Smooth muscle cell (in vitro differentiated cells): ENCODE measurements at regions not wholly inside any gene's neighbourhood (a gene's known extent, or its start where the extent isn't known, plus 50 kb on each side); places are given as distances from the start of the nearest gene placed in this dataset.

Experiments used
- DNase-seq: peaks from one replicate; lab custom pipeline; 2025; ENCODE audit not compliant: unreplicated experiment; lab: John Stamatoyannopoulos, UW
- H2AFZ ChIP-seq: fragments of 200-600 bp; sonication (generic); 2 replicates; pipeline ENCODE4 v1.6.0; 2016; ENCODE audit warnings: antibody characterized with exemption, low read depth, mild to moderate bottlenecking
- H3F3A ChIP-seq: fragments of 200-600 bp; sonication (generic); 2 replicates; pipeline ENCODE4 v1.6.0; 2017; ENCODE audit warnings: antibody characterized with exemption, low read depth
- H3K27ac ChIP-seq: fragments of 200-600 bp; sonication (generic); 2 replicates; pipeline ENCODE4 v1.5.1; 2016; ENCODE audit warnings: low read depth, mild to moderate bottlenecking
- H3K27me3 ChIP-seq: fragments of 200-600 bp; sonication (generic); 2 replicates; pipeline ENCODE4 v1.6.1; 2016; ENCODE audit warnings: low read depth, mild to moderate bottlenecking
- H3K36me3 ChIP-seq: fragments of 200-600 bp; sonication (generic); 2 replicates; pipeline ENCODE4 v1.5.1; 2016; ENCODE audit warnings: low read depth
- H3K4me1 ChIP-seq: fragments of 200-600 bp; sonication (generic); 2 replicates; pipeline ENCODE4 v1.5.1; 2016; ENCODE audit warnings: low read depth
- H3K4me2 ChIP-seq: fragments of 200-600 bp; sonication (generic); 2 replicates; pipeline ENCODE4 v1.6.0; 2016; ENCODE audit warnings: mild to moderate bottlenecking
- H3K4me3 ChIP-seq: fragments of 200-600 bp; sonication (generic); 2 replicates; pipeline ENCODE4 v1.5.1; 2016; ENCODE audit warnings: mild to moderate bottlenecking
- H3K79me2 ChIP-seq: fragments of 200-600 bp; sonication (generic); 2 replicates; pipeline ENCODE4 v1.6.0; 2016; ENCODE audit warnings: low read depth, mild to moderate bottlenecking
- H3K9ac ChIP-seq: fragments of 200-600 bp; sonication (generic); 2 replicates; pipeline ENCODE4 v1.6.0; 2016; ENCODE audit warnings: low read depth
- H3K9me3 ChIP-seq: fragments of 200-600 bp; sonication (generic); replicated peaks from 2 replicates; pipeline ENCODE4 v1.5.1; 2016; ENCODE audit warnings: low read depth
- H4K20me1 ChIP-seq: fragments of 200-600 bp; sonication (generic); 2 replicates; pipeline ENCODE4 v1.6.0; 2016; ENCODE audit warnings: low read depth
- CTCF ChIP-seq: fragments of 200-600 bp; sonication (generic); IDR thresholded peaks from 2 replicates; pipeline ENCODE4 v1.5.1; 2017; ENCODE audit warnings: borderline replicate concordance, mild to moderate bottlenecking, antibody characterized with exemption; ENCODE audit not compliant: insufficient read depth, poor library complexity, severe bottlenecking
- WGBS: methylation state at CpG from one replicate; pipeline ENCODE4 v1.1.7; 2016; ENCODE audit warnings: low lambda C conversion rate; 5-methylcytosine and 5-hydroxymethylcytosine counted together

- H3K4me2 ChIP-seq = no peak overlapping the region
- H3F3A ChIP-seq = no peaks in the 10 kb centered on the region
- no peaks in the 10 kb centered on the region for H3K27me3 ChIP-seq
- no peak overlapping the region for H2AFZ ChIP-seq
- no peak overlapping the region for H3K4me3 ChIP-seq
- H3K4me1 ChIP-seq = no peaks in the 10 kb centered on the region
- H3K9me3 ChIP-seq = no peaks in the 10 kb centered on the region
- H3K36me3 ChIP-seq = no peaks in the 10 kb centered on the region
- H3K27ac ChIP-seq = no peak overlapping the region
- no peak overlapping the region for H3K9ac ChIP-seq
- H4K20me1 ChIP-seq = no peaks in the 10 kb centered on the region
- TF ChIP-seq CTCF = no peak
- H3K79me2 ChIP-seq = no peaks in the 10 kb centered on the region
- no peak for DNase-seq
- WGBS = 93% methylated on average over 8 of the region's 8 CpGs
Observed at GRCh38 chr21:41623945-41624344, 116.0 kb upstream of the TMPRSS2 start.

GRCh38 chr21:41622831-41623548 is 115.0 kb upstream of the TMPRSS2 start:
- Histone ChIP-seq H3K9ac (no peak overlapping the region), H2AFZ (no peak overlapping the region)
- 64% methylated on average over 26 of the region's 26 CpGs for WGBS

GRCh38 chr21:41622201-41622600 is 114.2 kb upstream of the TMPRSS2 start:
- H3K27me3 ChIP-seq = no peaks in the 10 kb centered on the region
- no peak overlapping the region for H2AFZ ChIP-seq
- no peak overlapping the region for H3K4me2 ChIP-seq
- no peaks in the 10 kb centered on the region for H3K4me1 ChIP-seq
- no peak overlapping the region for H3K4me3 ChIP-seq
- no peaks in the 10 kb centered on the region for H3K9me3 ChIP-seq
- H3K27ac ChIP-seq = no peak overlapping the region
- H4K20me1 ChIP-seq = no peaks in the 10 kb centered on the region
- no peak for TF ChIP-seq CTCF
- H3F3A ChIP-seq = no peaks in the 10 kb centered on the region
- H3K79me2 ChIP-seq = no peaks in the 10 kb centered on the region
- WGBS = 91% methylated on average over 10 of the region's 10 CpGs
- no peak for DNase-seq
- no peak overlapping the region for H3K9ac ChIP-seq
- H3K36me3 ChIP-seq = no peaks in the 10 kb centered on the region

More at GRCh38 chr21:41622831-41623548, 115.0 kb upstream of the TMPRSS2 start:
- Histone ChIP-seq H3K79me2 (no peaks in the 10 kb centered on the region), H3K27ac (no peak overlapping the region), H3K36me3 (no peaks in the 10 kb centered on the region), H3F3A (no peaks in the 10 kb centered on the region), H3K9me3 (no peaks in the 10 kb centered on the region), H3K4me3 (no peak overlapping the region), H3K27me3 (no peaks in the 10 kb centered on the region), H3K4me2 (no peak overlapping the region), H4K20me1 (no peaks in the 10 kb centered on the region), H3K4me1 (no peaks in the 10 kb centered on the region)
- no peak for DNase-seq
- no peak for TF ChIP-seq CTCF

GRCh38 chr21:41621513-41621912 is 113.6 kb upstream of the TMPRSS2 start:
- Histone ChIP-seq H3K9me3 (no peaks in the 10 kb centered on the region), H2AFZ (no peak overlapping the region), H3K27ac (no peak overlapping the region), H3K36me3 (no peaks in the 10 kb centered on the region), H3K4me3 (no peak overlapping the region), H3F3A (no peaks in the 10 kb centered on the region), H4K20me1 (no peaks in the 10 kb centered on the region), H3K79me2 (no peaks in the 10 kb centered on the region), H3K9ac (no peak overlapping the region), H3K4me2 (no peak overlapping the region), H3K4me1 (no peaks in the 10 kb centered on the region), H3K27me3 (no peaks in the 10 kb centered on the region)
- no peak for DNase-seq
- WGBS = 85% methylated on average over 10 of the region's 10 CpGs
- TF ChIP-seq CTCF = no peak
